T-helper 17 cell (primary cell): ENCODE measurements at regions not wholly inside any gene's neighbourhood (a gene's known extent, or its start where the extent isn't known, plus 50 kb on each side); places are given as distances from the start of the nearest gene placed in this dataset.

Source experiments
- ATAC-seq: fragments of 150-1000 bp; cut with Tn5 transposase; 2 replicates; pipeline ENCODE4 v1.10.0; 2021; ENCODE audit warnings: mild to moderate bottlenecking, moderate library complexity
- DNase-seq, 3 donors: peaks; one replicate each; pipeline versions ENCODE4 v3.0.0 to v3.0.0-alpha.2; 2020 to 2021
- H3K9me3 ChIP-seq: one replicate; pipeline ENCODE4 v1.7.0; 2013; ENCODE audit warnings: low read length, mild to moderate bottlenecking; ENCODE audit not compliant: control insufficient read depth, poor library complexity, severe bottlenecking
- H3K27ac Mint-ChIP-seq: one replicate; pipeline ENCODE4 v1.8.0; 2022; ENCODE audit warnings: mild to moderate bottlenecking, moderate library complexity, mixed read lengths
- H3K27me3 Mint-ChIP-seq: one replicate; pipeline ENCODE4 v1.8.0; 2022; ENCODE audit warnings: mixed read lengths
- H3K36me3 Mint-ChIP-seq: one replicate; pipeline ENCODE4 v1.8.0; 2022; ENCODE audit warnings: low read depth, mixed read lengths
- H3K4me1 Mint-ChIP-seq: one replicate; pipeline ENCODE4 v1.8.0; 2022; ENCODE audit warnings: mild to moderate bottlenecking, mixed read lengths
- H3K4me3 Mint-ChIP-seq: one replicate; pipeline ENCODE4 v1.8.0; 2022; ENCODE audit warnings: mild to moderate bottlenecking, moderate library complexity, mixed read lengths

- Mint-ChIP-seq H3K4me1 (no peaks in the 10 kb centered on the region), H3K27me3 (peaks cover 12% of the 10 kb centered on the region), H3K4me3 (no peak overlapping the region), H3K27ac (no peak overlapping the region), H3K36me3 (no peaks in the 10 kb centered on the region)
- ATAC-seq (no peak), DNase-seq (no peak)
- no peaks in the 10 kb centered on the region for H3K9me3 ChIP-seq
Observed at GRCh38 chr2:172328103-172328841, 99.1 kb upstream of the ITGA6 start.

- no peak for ATAC-seq
- H3K9me3 ChIP-seq, result no peaks in the 10 kb centered on the region
- no peak for DNase-seq
- Mint-ChIP-seq H3K27me3 (peaks cover 1% of the 10 kb centered on the region), H3K4me3 (no peak overlapping the region), H3K36me3 (no peaks in the 10 kb centered on the region), H3K4me1 (no peaks in the 10 kb centered on the region), H3K27ac (no peak overlapping the region)
Observed at GRCh38 chr2:172329416-172329773, 98.0 kb upstream of the ITGA6 start.

- H3K9me3 ChIP-seq, result no peaks in the 10 kb centered on the region
- Mint-ChIP-seq H3K4me3 (no peak overlapping the region), H3K4me1 (no peaks in the 10 kb centered on the region), H3K27ac (no peak overlapping the region), H3K36me3 (no peaks in the 10 kb centered on the region), H3K27me3 (no peaks in the 10 kb centered on the region)
- DNase-seq (no peak), ATAC-seq (no peak)
Observed at GRCh38 chr2:172329774-172330671, 97.4 kb upstream of the ITGA6 start.

GRCh38 chr2:172332507-172332906 is 94.9 kb upstream of the ITGA6 start:
- H3K36me3 Mint-ChIP-seq, result no peaks in the 10 kb centered on the region

GRCh38 chr2:172333235-172333977 is 94.0 kb upstream of the ITGA6 start:
- no peaks in the 10 kb centered on the region for H3K36me3 Mint-ChIP-seq
- DNase-seq (no peak), ATAC-seq (no peak)
- no peaks in the 10 kb centered on the region for H3K4me1 Mint-ChIP-seq
- H3K27ac Mint-ChIP-seq, result no peak overlapping the region
- H3K4me3 Mint-ChIP-seq, result no peak overlapping the region
- no peaks in the 10 kb centered on the region for H3K9me3 ChIP-seq
- H3K27me3 Mint-ChIP-seq, result peaks cover 4% of the 10 kb centered on the region

More at GRCh38 chr2:172332507-172332906, 94.9 kb upstream of the ITGA6 start:
- H3K27me3 Mint-ChIP-seq, result peaks cover 4% of the 10 kb centered on the region
- DNase-seq (no peak), ATAC-seq (no peak)
- no peaks in the 10 kb centered on the region for H3K9me3 ChIP-seq
- H3K4me3 Mint-ChIP-seq, result no peak overlapping the region
- H3K4me1 Mint-ChIP-seq, result no peaks in the 10 kb centered on the region
- H3K27ac Mint-ChIP-seq, result no peak overlapping the region

GRCh38 chr2:172333978-172334330 is 93.4 kb upstream of the ITGA6 start:
- ATAC-seq (no peak), DNase-seq (no peak)
- no peak overlapping the region for H3K4me3 Mint-ChIP-seq
- no peaks in the 10 kb centered on the region for H3K36me3 Mint-ChIP-seq
- H3K9me3 ChIP-seq, result no peaks in the 10 kb centered on the region
- peaks cover under 1% of the 10 kb centered on the region for H3K4me1 Mint-ChIP-seq
- H3K27me3 Mint-ChIP-seq, result peaks cover 4% of the 10 kb centered on the region
- H3K27ac Mint-ChIP-seq, result no peak overlapping the region

GRCh38 chr2:172334988-172335387 is 92.4 kb upstream of the ITGA6 start:
- no peaks in the 10 kb centered on the region for H3K36me3 Mint-ChIP-seq
- no peaks in the 10 kb centered on the region for H3K9me3 ChIP-seq
- DNase-seq, result no peak
- peaks cover 11% of the 10 kb centered on the region for H3K4me1 Mint-ChIP-seq
- H3K27me3 Mint-ChIP-seq, result peaks cover 4% of the 10 kb centered on the region
- no peak overlapping the region for H3K27ac Mint-ChIP-seq
- H3K4me3 Mint-ChIP-seq, result no peak overlapping the region
- ATAC-seq, result no peak

GRCh38 chr2:172335736-172336135 is 91.7 kb upstream of the ITGA6 start:
- ATAC-seq (no peak), DNase-seq (no peak)
- Mint-ChIP-seq H3K36me3 (no peaks in the 10 kb centered on the region), H3K27ac (no peak overlapping the region), H3K27me3 (peaks cover 4% of the 10 kb centered on the region), H3K4me1 (peaks cover 18% of the 10 kb centered on the region), H3K4me3 (no peak overlapping the region)
- H3K9me3 ChIP-seq, result no peaks in the 10 kb centered on the region

GRCh38 chr2:172336681-172337080 is 90.7 kb upstream of the ITGA6 start:
- Mint-ChIP-seq H3K4me1 (peaks cover 21% of the 10 kb centered on the region), H3K27ac (no peak overlapping the region), H3K4me3 (no peak overlapping the region), H3K27me3 (peaks cover 4% of the 10 kb centered on the region), H3K36me3 (no peaks in the 10 kb centered on the region)
- ATAC-seq, result no peak
- H3K9me3 ChIP-seq, result no peaks in the 10 kb centered on the region
- DNase-seq, result no peak

GRCh38 chr2:172339371-172340010 is 87.9 kb upstream of the ITGA6 start:
- ATAC-seq (peak; percentile 49), DNase-seq (no peak)
- Mint-ChIP-seq H3K27ac (peak overlapping the region; percentile 86), H3K4me1 (peaks cover 21% of the 10 kb centered on the region), H3K4me3 (peak overlapping the region; percentile 86), H3K36me3 (no peaks in the 10 kb centered on the region), H3K27me3 (peaks cover 4% of the 10 kb centered on the region)
- no peaks in the 10 kb centered on the region for H3K9me3 ChIP-seq

GRCh38 chr2:172340394-172340793 is 87.0 kb upstream of the ITGA6 start:
- Mint-ChIP-seq H3K27me3 (peaks cover 4% of the 10 kb centered on the region), H3K27ac (peak overlapping the region; percentile 86), H3K36me3 (no peaks in the 10 kb centered on the region)

GRCh38 chr2:172342078-172342477 is 85.3 kb upstream of the ITGA6 start:
- no peak for ATAC-seq
- H3K36me3 Mint-ChIP-seq, result no peaks in the 10 kb centered on the region
- no peaks in the 10 kb centered on the region for H3K27me3 Mint-ChIP-seq
- H3K4me3 Mint-ChIP-seq, result no peak overlapping the region
- H3K27ac Mint-ChIP-seq, result no peak overlapping the region
- H3K9me3 ChIP-seq, result no peaks in the 10 kb centered on the region
- peaks cover 21% of the 10 kb centered on the region for H3K4me1 Mint-ChIP-seq
- no peak for DNase-seq

More at GRCh38 chr2:172340394-172340793, 87.0 kb upstream of the ITGA6 start:
- no peak for DNase-seq
- Mint-ChIP-seq H3K4me1 (peaks cover 21% of the 10 kb centered on the region), H3K4me3 (peak overlapping the region; percentile 86)
- H3K9me3 ChIP-seq, result no peaks in the 10 kb centered on the region
- no peak for ATAC-seq

- ATAC-seq (no peak), DNase-seq (no peak)
- Mint-ChIP-seq H3K4me1 (peaks cover 21% of the 10 kb centered on the region), H3K27me3 (no peaks in the 10 kb centered on the region), H3K27ac (no peak overlapping the region), H3K36me3 (no peaks in the 10 kb centered on the region), H3K4me3 (no peak overlapping the region)
- H3K9me3 ChIP-seq, result no peaks in the 10 kb centered on the region
Observed at GRCh38 chr2:172342611-172343010, 84.8 kb upstream of the ITGA6 start.
